ENCODE measurements at regions not wholly inside any gene's neighbourhood (a gene's known extent, or its start where the extent isn't known, plus 50 kb on each side); places are given as distances from the start of the nearest gene placed in this dataset.

GRCh38 chr12:60278209-60278608 lies 682.4 kb downstream of the SLC16A7 start:
- TF ChIP-seq CTCF (conservative IDR thresholded peaks at IDR 0.05; ENCODE audit: low read depth, low read length): no peak
- Histone ChIP-seq H3K36me3 (ENCODE audit: insufficient read depth) (no peaks in the 10 kb centered on the region), H3K4me2 (no peak overlapping the region), H3K9ac (no peak overlapping the region), H3K4me3 (IDR thresholded peaks at IDR 0.05; ENCODE audit: insufficient read depth, low read depth, low read length) (no peak overlapping the region), H3K27me3 (ENCODE audit: insufficient read depth, low read depth) (no peaks in the 10 kb centered on the region), H3K27ac (no peak overlapping the region), H3K79me2 (ENCODE audit: insufficient read depth, low read depth) (no peaks in the 10 kb centered on the region), H3K4me1 (ENCODE audit: low read depth, poor library complexity, severe bottlenecking) (no peaks in the 10 kb centered on the region), H4K20me1 (ENCODE audit: insufficient read depth) (no peaks in the 10 kb centered on the region), H2AFZ (ENCODE audit: low read depth) (no peak overlapping the region)

GRCh38 chr12:60279221-60279620 lies 683.4 kb downstream of the SLC16A7 start:
- no peak overlapping the region for H3K9ac ChIP-seq
- no peaks in the 10 kb centered on the region for H3K36me3 ChIP-seq (ENCODE audit: insufficient read depth)
- no peak overlapping the region for H3K27ac ChIP-seq
- H3K79me2 ChIP-seq (ENCODE audit: insufficient read depth, low read depth): no peaks in the 10 kb centered on the region
- no peaks in the 10 kb centered on the region for H3K4me1 ChIP-seq (ENCODE audit: low read depth, poor library complexity, severe bottlenecking)
- H2AFZ ChIP-seq (ENCODE audit: low read depth): no peak overlapping the region
- no peak for TF ChIP-seq CTCF (conservative IDR thresholded peaks at IDR 0.05; ENCODE audit: low read depth, low read length)
- no peak overlapping the region for H3K4me3 ChIP-seq (IDR thresholded peaks at IDR 0.05; ENCODE audit: insufficient read depth, low read depth, low read length)
- H3K27me3 ChIP-seq (ENCODE audit: insufficient read depth, low read depth): no peaks in the 10 kb centered on the region
- no peaks in the 10 kb centered on the region for H4K20me1 ChIP-seq (ENCODE audit: insufficient read depth)
- no peak overlapping the region for H3K4me2 ChIP-seq

GRCh38 chr12:60281522-60281921 lies 685.7 kb downstream of the SLC16A7 start:
- Histone ChIP-seq H3K9ac (no peak overlapping the region), H3K79me2 (ENCODE audit: insufficient read depth, low read depth) (no peaks in the 10 kb centered on the region), H2AFZ (ENCODE audit: low read depth) (no peak overlapping the region), H3K27ac (no peak overlapping the region), H3K36me3 (ENCODE audit: insufficient read depth) (no peaks in the 10 kb centered on the region), H3K4me2 (no peak overlapping the region), H4K20me1 (ENCODE audit: insufficient read depth) (no peaks in the 10 kb centered on the region), H3K27me3 (ENCODE audit: insufficient read depth, low read depth) (no peaks in the 10 kb centered on the region), H3K4me1 (ENCODE audit: low read depth, poor library complexity, severe bottlenecking) (no peaks in the 10 kb centered on the region), H3K4me3 (IDR thresholded peaks at IDR 0.05; ENCODE audit: insufficient read depth, low read depth, low read length) (no peak overlapping the region)
- no peak for TF ChIP-seq CTCF (conservative IDR thresholded peaks at IDR 0.05; ENCODE audit: low read depth, low read length)

- Histone ChIP-seq H3K27ac (no peak overlapping the region), H3K4me1 (ENCODE audit: low read depth, poor library complexity, severe bottlenecking) (no peaks in the 10 kb centered on the region), H4K20me1 (ENCODE audit: insufficient read depth) (no peaks in the 10 kb centered on the region), H3K79me2 (ENCODE audit: insufficient read depth, low read depth) (no peaks in the 10 kb centered on the region), H3K4me2 (no peak overlapping the region), H2AFZ (ENCODE audit: low read depth) (no peak overlapping the region), H3K9ac (no peak overlapping the region), H3K36me3 (ENCODE audit: insufficient read depth) (no peaks in the 10 kb centered on the region), H3K4me3 (IDR thresholded peaks at IDR 0.05; ENCODE audit: insufficient read depth, low read depth, low read length) (no peak overlapping the region), H3K27me3 (ENCODE audit: insufficient read depth, low read depth) (no peaks in the 10 kb centered on the region)
- no peak for TF ChIP-seq CTCF (conservative IDR thresholded peaks at IDR 0.05; ENCODE audit: low read depth, low read length)
Observed at GRCh38 chr12:60290532-60290931, 694.7 kb downstream of the SLC16A7 start.
